ENCODE measurements at regions not wholly inside any gene's neighbourhood (a gene's known extent, or its start where the extent isn't known, plus 50 kb on each side); places are given as distances from the start of the nearest gene placed in this dataset.

DNA sequence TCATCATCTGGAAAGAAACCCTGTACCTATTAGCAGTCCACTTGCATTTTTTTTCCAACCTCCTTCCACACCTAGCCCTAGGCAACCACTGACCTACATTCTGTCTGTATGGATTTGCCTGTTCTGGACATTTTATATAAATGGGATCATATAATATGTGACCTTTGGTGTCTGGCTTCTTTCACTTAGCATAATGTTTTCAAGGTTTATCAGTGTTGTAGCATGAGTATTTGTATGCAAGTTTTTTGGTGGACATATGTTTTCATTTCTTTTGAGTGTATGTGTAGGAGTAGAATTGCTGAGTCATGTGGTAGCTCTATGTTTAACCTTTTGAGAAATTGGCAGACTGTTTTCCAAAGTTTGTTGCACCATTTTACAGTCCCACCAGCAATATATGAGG is 198.6 kb downstream of the CEP135 start (continued):
- TF ChIP-seq TAF1 (IDR thresholded peaks at IDR 0.05; ENCODE audit: borderline replicate concordance, low read depth, low read length): no peak
- TF ChIP-seq CTCF (IDR thresholded peaks at IDR 0.05): no peak

DNA sequence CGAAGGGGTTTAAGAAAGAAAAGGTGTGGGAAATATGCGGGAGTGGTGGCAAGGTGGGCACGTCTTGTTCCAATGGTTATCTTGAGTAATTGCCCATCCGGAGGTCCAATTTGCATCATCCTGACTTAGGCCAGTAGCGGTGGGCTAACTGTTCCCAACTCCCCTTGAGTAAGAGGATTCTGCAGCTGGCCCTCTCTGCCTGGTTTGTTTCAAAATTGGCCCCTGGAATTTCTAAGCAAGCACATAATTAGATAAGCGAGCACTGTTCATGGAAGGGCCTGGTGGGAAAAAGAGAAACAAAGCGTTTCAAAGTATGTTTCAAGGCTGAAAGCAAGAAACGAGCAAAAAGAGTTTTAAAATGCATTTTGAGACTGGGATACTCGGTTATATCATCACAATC is 198.2 kb downstream of the CEP135 start:
- peak; percentile 45 for DNase-seq
- ChIA-PET POLR2A (interaction anchor here (1.0 to 1.1 kb wide), 2 partner anchors 94 to 96 kb away, joined by 3 to 6 read pairs; no protein-coding TSS in a partner anchor), CTCF (interaction anchor here (0.7 to 1.5 kb wide), 4 partner anchors 14 to 305 kb away, joined by 3 to 5 read pairs (median 3); no protein-coding TSS in a partner anchor)

More for the DNA sequence above, 198.2 kb downstream of the CEP135 start:
- no peak overlapping the region for H3K9ac ChIP-seq
- H3K79me2 ChIP-seq (ENCODE audit: insufficient read depth): no peaks in the 10 kb centered on the region; the same call in 1 of the 2 replicates
- H2AFZ ChIP-seq (ENCODE audit: low read depth): no peak overlapping the region
- H3K9me2 ChIP-seq: no peaks in the 10 kb centered on the region
- 51% methylated on average over 9 of the region's 9 CpGs for WGBS (ENCODE audit: low lambda C conversion rate)
- no peaks in the 10 kb centered on the region for H3K9me3 ChIP-seq
- H3K4me1 ChIP-seq (ENCODE audit: control insufficient read depth in 1 of 2, insufficient read depth in 2 of 2, low read depth in 1 of 2, low read length in 1 of 2): peaks cover 0 to 16% of the 10 kb centered on the region in 2 experiments; a peak in 3 of 4 replicates
- H3K4me3 ChIP-seq (ENCODE audit: low read depth in 2 of 2, low read length in 1 of 2): no peak overlapping the region; a peak in 1 of 4 replicates
- peaks cover 4% of the 10 kb centered on the region for H3F3A ChIP-seq (replicated peaks; ENCODE audit: insufficient read depth)
- no peak for TF ChIP-seq ELF1 (IDR thresholded peaks at IDR 0.05)
- peak; percentile 25; the same call in 1 of the 2 replicates for TF ChIP-seq RAD21 (IDR thresholded peaks at IDR 0.05; ENCODE audit: low read length)
- no peak for TF ChIP-seq NRF1 (IDR thresholded peaks at IDR 0.05; ENCODE audit: low read depth, low read length)
- no peak for TF ChIP-seq FOXM1 (IDR thresholded peaks at IDR 0.05; ENCODE audit: low read depth)
- no peak for TF ChIP-seq NFIC (IDR thresholded peaks at IDR 0.05; ENCODE audit: borderline replicate concordance)
- TF ChIP-seq REST (IDR thresholded peaks at IDR 0.05; ENCODE audit: low read depth, low read length): no peak
- no peak for TF ChIP-seq EZH2phosphoT487 (IDR thresholded peaks at IDR 0.05; ENCODE audit: borderline replicate concordance, low read depth)
- no peaks in the 10 kb centered on the region for H3K36me3 ChIP-seq (replicated peaks in 1 of 2; ENCODE audit: control insufficient read depth in 1 of 2, insufficient read depth in 2 of 2, low read length in 1 of 2)
- H4K20me1 ChIP-seq (ENCODE audit: insufficient read depth): no peaks in the 10 kb centered on the region
- peak overlapping the region; percentile 6 to 93; a peak in 2 of 4 replicates for H3K27ac ChIP-seq (ENCODE audit: low read depth in 2 of 2, low read length in 1 of 2)
- H3K27me3 ChIP-seq (ENCODE audit: insufficient read depth): no peaks in the 10 kb centered on the region
- no peak overlapping the region for H3K4me2 ChIP-seq
